K562 (cell line): ENCODE measurements at regions not wholly inside any gene's neighbourhood (a gene's known extent, or its start where the extent isn't known, plus 50 kb on each side); places are given as distances from the start of the nearest gene placed in this dataset.

Experiments used
- ATAC-seq: fragments of 200-7000 bp; cut with Tn5 transposase; 3 replicates; pipeline ENCODE4 v1.9.1; 2020; ENCODE audit warnings: moderate library complexity
- BruUV-seq: library from RNA; stranded (reverse); fragments of 400-500 nt; replicated peaks from 2 replicates; lab custom pipeline; 2021; lab: Mats Ljungman, UMichigan
- CTCF ChIA-PET: fragments of 300-600 bp; formaldehyde crosslinking; extraction: SDS; loops from one replicate; lab custom pipeline; 2021; ENCODE audit warnings: low intra/inter-chr PET ratio; lab: Yijun Ruan, JAX
- POLR2A ChIA-PET: fragments of 300-600, 350-650 bp; sonication (Branson Sonifier 250); formaldehyde crosslinking; extraction: SDS; loops from one replicate; lab custom pipeline; 2021; ENCODE audit warnings: antibody characterized with exemption, inconsistent platforms; lab: Yijun Ruan, JAX
- DNase-seq, 4 experiments: peaks; one replicate each; pipeline versions ENCODE4 v3.0.0 to v3.0.0-alpha.2; 2011 to 2018; ENCODE audit warnings: low spot score in 3 of 4, mixed read lengths in 3 of 4; ENCODE audit errors: extremely low read depth in 1 of 4
- FAIRE-seq: peaks from 2 replicates; lab custom pipeline; 2011; peaks lifted over from hg19 to GRCh38; lab: Jason Lieb, UNC
- H2AFZ ChIP-seq: 2 replicates; pipeline ENCODE4 v1.6.0; 2011; ENCODE audit warnings: low read depth, low read length, control low read depth, inconsistent platforms
- H3K27ac ChIP-seq: fragments of 200-600 bp; 3 replicates; pipeline ENCODE4 v1.8.0; 2011; ENCODE audit warnings: low read depth, mild to moderate bottlenecking, control low read depth, inconsistent platforms, low read length, moderate library complexity, mixed read lengths; ENCODE audit errors: extremely low read depth
- H3K27me3 ChIP-seq, 2 experiments: fragments of 300-600 bp in 1 of 2; 2 replicates in 1 of 2; 3 replicates in 1 of 2; pipeline versions ENCODE4 v1.6.0 to v1.8.0; 2011; ENCODE audit warnings: inconsistent platforms in 2 of 2, low read length in 2 of 2, mild to moderate bottlenecking in 1 of 2, mixed read lengths in 1 of 2, moderate library complexity in 1 of 2; ENCODE audit not compliant: control insufficient read depth in 2 of 2, insufficient read depth in 2 of 2
- H3K36me3 ChIP-seq: fragments of 300-600 bp; 3 replicates; pipeline ENCODE4 v1.8.0; 2011; ENCODE audit warnings: mild to moderate bottlenecking, low read length, inconsistent platforms; ENCODE audit not compliant: control insufficient read depth, insufficient read depth
- H3K4me1 ChIP-seq, 2 experiments: fragments of 200-600 bp in 1 of 2; replicated peaks in 1 of 2; 2 replicates in 1 of 2; 3 replicates in 1 of 2; pipeline versions ENCODE4 v1.5.1 to v1.8.0; 2011; ENCODE audit warnings: inconsistent platforms in 2 of 2, low read length in 2 of 2, mild to moderate bottlenecking in 1 of 2, mixed read lengths in 1 of 2, moderate library complexity in 1 of 2; ENCODE audit not compliant: control insufficient read depth in 2 of 2, insufficient read depth in 2 of 2
- H3K4me2 ChIP-seq: 2 replicates; pipeline ENCODE4 v1.6.1; 2011; ENCODE audit warnings: low read length, control low read depth, inconsistent platforms, mixed read lengths; ENCODE audit not compliant: insufficient read depth
- H3K4me3 ChIP-seq: fragments of 200-600 bp; sonication (generic), shearing (Covaris generic); 2 replicates; pipeline ENCODE4 v1.5.1; 2016; ENCODE audit warnings: control low read depth, inconsistent platforms
- H3K79me2 ChIP-seq: fragments of 200-600 bp; 3 replicates; pipeline ENCODE4 v1.8.0; 2011; ENCODE audit warnings: low read length, inconsistent platforms; ENCODE audit not compliant: control insufficient read depth, insufficient read depth
- H3K9ac ChIP-seq, 2 experiments: 2 replicates each; pipeline versions ENCODE4 v1.6.0 to v1.6.1; 2011; ENCODE audit warnings: low read depth in 2 of 2, low read length in 2 of 2, control low read depth in 1 of 2, inconsistent platforms in 1 of 2, mild to moderate bottlenecking in 1 of 2, mixed read lengths in 1 of 2; ENCODE audit not compliant: insufficient read depth in 1 of 2
- H3K9me1 ChIP-seq: one replicate; pipeline ENCODE4 v1.6.0; 2011; ENCODE audit warnings: inconsistent platforms, mild to moderate bottlenecking, low read length, moderate library complexity; ENCODE audit not compliant: control insufficient read depth, insufficient read depth
- H3K9me3 ChIP-seq: replicated peaks from 2 replicates; pipeline ENCODE4 v1.5.1; 2011; ENCODE audit warnings: low read depth, low read length, inconsistent platforms; ENCODE audit not compliant: control insufficient read depth, insufficient read depth
- H4K20me1 ChIP-seq: replicated peaks from 2 replicates; pipeline ENCODE4 v1.6.1; 2011; ENCODE audit warnings: low read length, inconsistent platforms, mixed read lengths; ENCODE audit not compliant: control insufficient read depth, insufficient read depth
- DMBX1 ChIP-seq: fragments of 250-450 bp; sonication (Bioruptor Pico); IDR thresholded peaks from 2 replicates; pipeline ENCODE4 v1.8.0; 2022; ENCODE audit warnings: inconsistent platforms, mild to moderate bottlenecking, moderate library complexity, borderline replicate concordance
- HDAC6 ChIP-seq: IDR thresholded peaks from 2 replicates; pipeline ENCODE4 v1.6.1; 2012; ENCODE audit warnings: low read depth, mild to moderate bottlenecking, control low read depth, inconsistent platforms, low read length, moderate library complexity
- NBN ChIP-seq: fragments of 450-650 bp; IDR thresholded peaks from 2 replicates; pipeline ENCODE4 v1.6.1; 2016; ENCODE audit warnings: low read depth, mild to moderate bottlenecking
- NFATC3 ChIP-seq: fragments of 450-650 bp; IDR thresholded peaks from 2 replicates; pipeline ENCODE4 v1.6.1; 2017; ENCODE audit warnings: mild to moderate bottlenecking
- SIRT6 ChIP-seq: IDR thresholded peaks from one replicate; pipeline ENCODE4 v1.6.1; 2012; ENCODE audit warnings: low read depth, mild to moderate bottlenecking, control low read depth, inconsistent platforms, low read length, moderate library complexity
- ZNF316 ChIP-seq: fragments of 450-650 bp; IDR thresholded peaks from 2 replicates; pipeline ENCODE4 v1.6.1; 2016
- WGBS: fragments of 100-300 bp; shearing (Covaris generic); methylation state at CpG from one replicate; pipeline ENCODE4 v1.1.6; 2016; ENCODE audit warnings: low coverage, mixed read lengths; ENCODE audit not compliant: insufficient coverage; ENCODE audit errors: missing lambda C conversion rate; 5-methylcytosine and 5-hydroxymethylcytosine counted together
- in situ Hi-C: fragments of 300-500 bp; cut with MboI; formaldehyde crosslinking; loops from 4 replicates; pipeline ENCODE4 v1.15.0; 2018; ENCODE audit warnings: inconsistent platforms, mixed read lengths
- intact Hi-C: fragments of 100-400 bp; cut with micrococcal nuclease; formaldehyde crosslinking; loops from 2 replicates; pipeline ENCODE4 v1.14.2; 2022
- TF ChIP-seq, protein P1 (sequence below): fragments of 200-800 bp; sonication (Bioruptor generic); IDR thresholded peaks from 2 replicates; pipeline ENCODE4 v1.6.1; 2016; ENCODE audit warnings: missing genetic modification characterization, missing compliant biosample characterization
- TF ChIP-seq, protein P2 (sequence below): sonication (generic); formaldehyde crosslinking; IDR thresholded peaks from 2 replicates; pipeline ENCODE4 v1.8.1; 2023; ENCODE audit warnings: mild to moderate bottlenecking, missing genetic modification reagents

DNA sequence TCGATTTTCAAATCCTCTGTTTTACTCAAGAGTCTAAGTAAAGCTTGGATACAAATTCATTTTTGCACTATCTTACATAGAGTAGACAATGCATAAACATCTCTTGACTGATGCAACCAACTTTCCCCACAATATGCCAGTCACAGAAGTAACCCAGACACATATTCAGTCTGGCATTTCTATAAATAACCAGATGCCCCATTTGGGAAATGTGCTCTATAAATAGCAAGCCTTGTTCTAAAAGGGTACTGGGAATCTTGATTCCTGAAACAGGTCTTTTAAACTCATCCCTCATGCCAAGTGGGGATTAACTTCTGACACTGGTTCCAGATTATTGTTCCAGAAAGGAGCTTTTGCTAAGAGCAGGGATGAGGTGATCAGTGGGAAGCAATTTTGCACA is 411.7 kb downstream of the EPM2A start (continued):
- TF ChIP-seq, protein P1, sequence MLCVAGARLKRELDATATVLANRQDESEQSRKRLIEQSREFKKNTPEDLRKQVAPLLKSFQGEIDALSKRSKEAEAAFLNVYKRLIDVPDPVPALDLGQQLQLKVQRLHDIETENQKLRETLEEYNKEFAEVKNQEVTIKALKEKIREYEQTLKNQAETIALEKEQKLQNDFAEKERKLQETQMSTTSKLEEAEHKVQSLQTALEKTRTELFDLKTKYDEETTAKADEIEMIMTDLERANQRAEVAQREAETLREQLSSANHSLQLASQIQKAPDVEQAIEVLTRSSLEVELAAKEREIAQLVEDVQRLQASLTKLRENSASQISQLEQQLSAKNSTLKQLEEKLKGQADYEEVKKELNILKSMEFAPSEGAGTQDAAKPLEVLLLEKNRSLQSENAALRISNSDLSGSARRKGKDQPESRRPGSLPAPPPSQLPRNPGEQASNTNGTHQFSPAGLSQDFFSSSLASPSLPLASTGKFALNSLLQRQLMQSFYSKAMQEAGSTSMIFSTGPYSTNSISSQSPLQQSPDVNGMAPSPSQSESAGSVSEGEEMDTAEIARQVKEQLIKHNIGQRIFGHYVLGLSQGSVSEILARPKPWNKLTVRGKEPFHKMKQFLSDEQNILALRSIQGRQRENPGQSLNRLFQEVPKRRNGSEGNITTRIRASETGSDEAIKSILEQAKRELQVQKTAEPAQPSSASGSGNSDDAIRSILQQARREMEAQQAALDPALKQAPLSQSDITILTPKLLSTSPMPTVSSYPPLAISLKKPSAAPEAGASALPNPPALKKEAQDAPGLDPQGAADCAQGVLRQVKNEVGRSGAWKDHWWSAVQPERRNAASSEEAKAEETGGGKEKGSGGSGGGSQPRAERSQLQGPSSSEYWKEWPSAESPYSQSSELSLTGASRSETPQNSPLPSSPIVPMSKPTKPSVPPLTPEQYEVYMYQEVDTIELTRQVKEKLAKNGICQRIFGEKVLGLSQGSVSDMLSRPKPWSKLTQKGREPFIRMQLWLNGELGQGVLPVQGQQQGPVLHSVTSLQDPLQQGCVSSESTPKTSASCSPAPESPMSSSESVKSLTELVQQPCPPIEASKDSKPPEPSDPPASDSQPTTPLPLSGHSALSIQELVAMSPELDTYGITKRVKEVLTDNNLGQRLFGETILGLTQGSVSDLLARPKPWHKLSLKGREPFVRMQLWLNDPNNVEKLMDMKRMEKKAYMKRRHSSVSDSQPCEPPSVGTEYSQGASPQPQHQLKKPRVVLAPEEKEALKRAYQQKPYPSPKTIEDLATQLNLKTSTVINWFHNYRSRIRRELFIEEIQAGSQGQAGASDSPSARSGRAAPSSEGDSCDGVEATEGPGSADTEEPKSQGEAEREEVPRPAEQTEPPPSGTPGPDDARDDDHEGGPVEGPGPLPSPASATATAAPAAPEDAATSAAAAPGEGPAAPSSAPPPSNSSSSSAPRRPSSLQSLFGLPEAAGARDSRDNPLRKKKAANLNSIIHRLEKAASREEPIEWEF: no peak

DNA sequence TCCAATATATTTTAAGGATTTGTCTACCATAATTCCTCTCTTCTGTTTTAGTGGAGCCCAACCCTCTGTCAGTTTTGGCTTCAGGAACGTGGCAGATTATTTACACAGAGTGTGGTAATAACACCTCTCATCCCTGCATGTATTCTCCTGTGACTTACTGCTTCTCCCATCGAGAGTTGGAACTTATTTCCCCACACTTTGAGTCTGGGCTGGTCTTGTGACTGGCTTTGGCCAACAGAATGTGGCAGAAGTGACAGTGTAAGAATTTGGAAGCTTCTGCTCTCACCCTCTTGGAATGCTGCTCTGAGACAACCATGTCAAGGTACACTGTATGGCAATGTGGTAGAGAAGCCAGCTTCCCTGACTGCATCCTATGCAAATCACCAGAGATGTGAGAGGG is 407.7 kb downstream of the EPM2A start:
- no peak overlapping the region for H3K9ac ChIP-seq
- H3K4me2 ChIP-seq: no peak overlapping the region
- no peak for ATAC-seq
- H3K79me2 ChIP-seq: no peaks in the 10 kb centered on the region
- no peaks in the 10 kb centered on the region for H3K4me1 ChIP-seq
- no peaks in the 10 kb centered on the region for H3K36me3 ChIP-seq
- in situ Hi-C loops: no loop called here
- no TSS peak for BruUV-seq
- no peak for FAIRE-seq
- ChIA-PET CTCF (no interaction called here), POLR2A (no interaction called here)
- no peak for DNase-seq
- H2AFZ ChIP-seq: no peak overlapping the region
- H3K4me3 ChIP-seq: no peak overlapping the region
- H3K9me3 ChIP-seq: no peaks in the 10 kb centered on the region; the same call in 1 of the 2 replicates
- WGBS: 0% methylated on average over 2 of the region's 2 CpGs
- intact Hi-C loops: no loop called here
- no peak overlapping the region for H3K27ac ChIP-seq
- H3K27me3 ChIP-seq: no peaks in the 10 kb centered on the region
- no peaks in the 10 kb centered on the region for H3K9me1 ChIP-seq
- TF ChIP-seq NFATC3 (no peak), SIRT6 (no peak), ZNF316 (no peak), NBN (no peak), HDAC6 (no peak), DMBX1 (no peak)
- TF ChIP-seq, protein P2, sequence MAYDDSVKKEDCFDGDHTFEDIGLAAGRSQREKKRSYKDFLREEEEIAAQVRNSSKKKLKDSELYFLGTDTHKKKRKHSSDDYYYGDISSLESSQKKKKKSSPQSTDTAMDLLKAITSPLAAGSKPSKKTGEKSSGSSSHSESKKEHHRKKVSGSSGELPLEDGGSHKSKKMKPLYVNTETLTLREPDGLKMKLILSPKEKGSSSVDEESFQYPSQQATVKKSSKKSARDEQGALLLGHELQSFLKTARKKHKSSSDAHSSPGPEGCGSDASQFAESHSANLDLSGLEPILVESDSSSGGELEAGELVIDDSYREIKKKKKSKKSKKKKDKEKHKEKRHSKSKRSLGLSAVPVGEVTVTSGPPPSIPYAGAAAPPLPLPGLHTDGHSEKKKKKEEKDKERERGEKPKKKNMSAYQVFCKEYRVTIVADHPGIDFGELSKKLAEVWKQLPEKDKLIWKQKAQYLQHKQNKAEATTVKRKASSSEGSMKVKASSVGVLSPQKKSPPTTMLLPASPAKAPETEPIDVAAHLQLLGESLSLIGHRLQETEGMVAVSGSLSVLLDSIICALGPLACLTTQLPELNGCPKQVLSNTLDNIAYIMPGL (CRISPR knock-in tag): no peak
- TF ChIP-seq, all 486 proteins: peak for 0
- no peaks in the 10 kb centered on the region for H4K20me1 ChIP-seq
